Left ventricle myocardium inferior (tissue), 1 donor: ENCODE measurements at regions not wholly inside any gene's neighbourhood (a gene's known extent, or its start where the extent isn't known, plus 50 kb on each side); places are given as distances from the start of the nearest gene placed in this dataset.

Experiments
- DNase-seq: peaks from one replicate; pipeline ENCODE4 v3.0.0-alpha.2; 2020
- H3K27ac ChIP-seq: fragments of 200-600 bp; replicated peaks from 2 replicates; pipeline ENCODE4 v1.8.0; 2021
- H3K27me3 ChIP-seq: fragments of 200-600 bp; 2 replicates; pipeline ENCODE4 v1.8.0; 2021; ENCODE audit warnings: low read depth
- H3K36me3 ChIP-seq: fragments of 200-600 bp; 2 replicates; pipeline ENCODE4 v1.8.0; 2021
- H3K4me1 ChIP-seq: fragments of 200-600 bp; 2 replicates; pipeline ENCODE4 v1.8.0; 2021
- H3K4me3 ChIP-seq: fragments of 200-600 bp; 2 replicates; pipeline ENCODE4 v1.8.0; 2021; ENCODE audit warnings: mild to moderate bottlenecking, moderate library complexity
- H3K9me3 ChIP-seq: fragments of 200-600 bp; replicated peaks from 2 replicates; pipeline ENCODE4 v1.8.0; 2021
- CTCF ChIP-seq: fragments of 200-600 bp; IDR thresholded peaks from 2 replicates; pipeline ENCODE4 v1.8.0; 2021; ENCODE audit warnings: antibody characterized with exemption, mild to moderate bottlenecking, borderline replicate concordance
- intact Hi-C: fragments of 100-400 bp; cut with micrococcal nuclease; formaldehyde crosslinking; loops from one replicate; pipeline ENCODE4 v1.11.0; 2022
- donor health status: DM: no; HTN: yes; CAD: no; lungs with severe emphysema.

GRCh38 chr9:695252-695651 lies 146.2 kb upstream of the DMRT1 start:
- Histone ChIP-seq H3K9me3 (no peaks in the 10 kb centered on the region), H3K4me1 (peaks cover 99% of the 10 kb centered on the region), H3K36me3 (no peaks in the 10 kb centered on the region), H3K27ac (peak overlapping the region; percentile 97), H3K4me3 (peak overlapping the region; percentile 64), H3K27me3 (no peaks in the 10 kb centered on the region)
- intact Hi-C loops: loop anchor here (10.0 kb wide), 1 partner anchor 60 kb away; no protein-coding TSS in a partner anchor
- no peak for TF ChIP-seq CTCF
- no peak for DNase-seq

- DNase-seq: peak; percentile 45
- TF ChIP-seq CTCF: peak; percentile 48
- intact Hi-C loops: loop anchor here (10.0 kb wide), 1 partner anchor 58 kb away; no protein-coding TSS in a partner anchor
- peak overlapping the region; percentile 97 for H3K27ac ChIP-seq
- H3K4me3 ChIP-seq: peak overlapping the region; percentile 64
- no peaks in the 10 kb centered on the region for H3K27me3 ChIP-seq
- H3K36me3 ChIP-seq: peaks cover under 1% of the 10 kb centered on the region
- no peaks in the 10 kb centered on the region for H3K9me3 ChIP-seq
- peaks cover 99% of the 10 kb centered on the region for H3K4me1 ChIP-seq
Observed at GRCh38 chr9:696332-697323, 144.9 kb upstream of the DMRT1 start.

GRCh38 chr9:698276-698675 lies 143.2 kb upstream of the DMRT1 start:
- H3K36me3 ChIP-seq: peaks cover 11% of the 10 kb centered on the region
- no peaks in the 10 kb centered on the region for H3K9me3 ChIP-seq
- H3K27me3 ChIP-seq: no peaks in the 10 kb centered on the region
- peak overlapping the region; percentile 64 for H3K4me3 ChIP-seq
- intact Hi-C loops: loop anchor here (10.0 kb wide), 1 partner anchor 57 kb away; no protein-coding TSS in a partner anchor
- DNase-seq: no peak
- H3K27ac ChIP-seq: peak overlapping the region; percentile 97
- peaks cover 99% of the 10 kb centered on the region for H3K4me1 ChIP-seq
- no peak for TF ChIP-seq CTCF

GRCh38 chr9:698954-699353 lies 142.5 kb upstream of the DMRT1 start:
- Histone ChIP-seq H3K4me1 (peaks cover 100% of the 10 kb centered on the region), H3K36me3 (peaks cover 11% of the 10 kb centered on the region), H3K27me3 (no peaks in the 10 kb centered on the region), H3K4me3 (no peak overlapping the region), H3K27ac (peak overlapping the region; percentile 97), H3K9me3 (no peaks in the 10 kb centered on the region)
- intact Hi-C loops: loop anchor here (10.0 kb wide), 1 partner anchor 56 kb away; no protein-coding TSS in a partner anchor
- DNase-seq: no peak
- no peak for TF ChIP-seq CTCF

- Histone ChIP-seq H3K36me3 (peaks cover 11% of the 10 kb centered on the region), H3K4me3 (no peak overlapping the region), H3K27me3 (no peaks in the 10 kb centered on the region), H3K27ac (peak overlapping the region; percentile 97), H3K9me3 (no peaks in the 10 kb centered on the region), H3K4me1 (peaks cover 100% of the 10 kb centered on the region)
- no peak for DNase-seq
- no peak for TF ChIP-seq CTCF
- intact Hi-C loops: loop anchor here (10.0 kb wide), 1 partner anchor 55 kb away; no protein-coding TSS in a partner anchor
Observed at GRCh38 chr9:699396-699795, 142.1 kb upstream of the DMRT1 start.
